HCT116 (cell line): ENCODE measurements at regions not wholly inside any gene's neighbourhood (a gene's known extent, or its start where the extent isn't known, plus 50 kb on each side); places are given as distances from the start of the nearest gene placed in this dataset.

Experiments used
- ATAC-seq: fragments of 200-7000 bp; cut with Tn5 transposase; 2 replicates; pipeline ENCODE4 v1.9.1; 2020; ENCODE audit warnings: mild to moderate bottlenecking, moderate library complexity
- BruUV-seq: library from RNA; stranded (reverse); fragments of 400-500 nt; replicated peaks from 2 replicates; lab custom pipeline; 2021; lab: Mats Ljungman, UMichigan
- CTCF ChIA-PET: fragments of 300-600 bp; sonication (Branson Sonifier 250); formaldehyde crosslinking; loops from one replicate; lab custom pipeline; 2021; ENCODE audit warnings: antibody characterized with exemption; lab: Charles Lee
- POLR2A ChIA-PET: fragments of 300-600, 350-600 bp; sonication (Branson Sonifier 250); formaldehyde crosslinking; loops from one replicate; lab custom pipeline; 2021; ENCODE audit warnings: antibody characterized with exemption; lab: Charles Lee
- RAD21 ChIA-PET, 2 experiments: fragments of 300-600 bp; sonication (Branson Sonifier 250); formaldehyde crosslinking; loops; one replicate each; lab custom pipeline; 2023; ENCODE audit warnings: low total read pairs in 2 of 2; ENCODE audit not compliant: uncharacterized antibody in 2 of 2, unreplicated experiment in 2 of 2, low non-redundant PET in 1 of 2; lab: Charles Lee
- DNase-seq: peaks from one replicate; pipeline ENCODE4 v3.0.0-alpha.2; 2010; ENCODE audit warnings: low read depth, low spot score
- H2AFZ ChIP-seq: fragments of 200-600 bp; shearing (Covaris generic), sonication (generic); 2 replicates; pipeline ENCODE4 v1.6.1; 2017; ENCODE audit warnings: low read depth, mixed run types, mixed read lengths, antibody characterized with exemption, low read length; ENCODE audit not compliant: poor library complexity, severe bottlenecking
- H3K27ac ChIP-seq: 2 replicates; pipeline ENCODE4 v1.5.1; 2012; ENCODE audit warnings: low read depth, low read length
- H3K27me3 ChIP-seq: fragments of 200-600 bp; sonication (generic); 2 replicates; pipeline ENCODE4 v1.6.1; 2016; ENCODE audit warnings: mixed run types, low read length, mixed read lengths; ENCODE audit not compliant: insufficient read depth
- H3K36me3 ChIP-seq, 2 experiments: fragments of 200-500 bp in 1 of 2; fragments of 200-600 bp in 1 of 2; sonication (Bioruptor generic) in 1 of 2; sonication (generic) in 1 of 2; 2 replicates each; pipeline versions ENCODE4 v1.5.1 to v1.6.1; 2014 to 2016; ENCODE audit warnings: low read length in 2 of 2, inconsistent platforms in 1 of 2, mixed read lengths in 1 of 2, mixed run types in 1 of 2; ENCODE audit not compliant: insufficient read depth in 2 of 2, control insufficient read depth in 1 of 2
- H3K4me1 ChIP-seq, 2 experiments: fragments of 200-600 bp in 1 of 2; sonication (generic) in 1 of 2; 2 replicates each; pipeline versions ENCODE4 v1.5.1 to v1.6.1; 2012 to 2017; ENCODE audit warnings: low read length in 2 of 2, inconsistent platforms in 1 of 2, mild to moderate bottlenecking in 1 of 2, mixed read lengths in 1 of 2, mixed run types in 1 of 2, moderate library complexity in 1 of 2; ENCODE audit not compliant: insufficient read depth in 2 of 2, control insufficient read depth in 1 of 2
- H3K4me2 ChIP-seq: fragments of 200-600 bp; sonication (generic); 2 replicates; pipeline ENCODE4 v1.6.1; 2017; ENCODE audit warnings: mixed run types, low read length, mixed read lengths
- H3K4me3 ChIP-seq, 2 experiments: fragments of 200-600 bp in 1 of 2; sonication (generic) in 1 of 2; replicated peaks in 1 of 2; 2 replicates each; pipeline ENCODE4 v1.5.1; 2011 to 2016; ENCODE audit warnings: low read length in 2 of 2, control low read depth in 1 of 2, low read depth in 1 of 2, mild to moderate bottlenecking in 1 of 2, mixed read lengths in 1 of 2, mixed run types in 1 of 2
- H3K79me2 ChIP-seq: fragments of 200-600 bp; sonication (generic); 2 replicates; pipeline ENCODE4 v1.6.1; 2017; ENCODE audit warnings: mild to moderate bottlenecking, mixed run types, low read length, moderate library complexity, mixed read lengths; ENCODE audit not compliant: insufficient read depth
- H3K9ac ChIP-seq: fragments of 200-600 bp; sonication (generic); 2 replicates; pipeline ENCODE4 v1.6.1; 2016; ENCODE audit warnings: low read length, mixed read lengths
- H3K9me2 ChIP-seq: fragments of 200-600 bp; sonication (generic), shearing (Covaris generic); 2 replicates; pipeline ENCODE4 v1.6.1; 2017; ENCODE audit warnings: mixed run types, mild to moderate bottlenecking, moderate library complexity; ENCODE audit not compliant: insufficient read depth
- H3K9me3 ChIP-seq, 2 experiments: fragments of 200-500 bp in 1 of 2; fragments of 200-600 bp in 1 of 2; sonication (Bioruptor generic) in 1 of 2; sonication (generic) in 1 of 2; 2 replicates each; pipeline ENCODE4 v1.6.1; 2014 to 2017; ENCODE audit warnings: low read length in 2 of 2, mixed read lengths in 2 of 2, inconsistent platforms in 1 of 2, low read depth in 1 of 2, mild to moderate bottlenecking in 1 of 2, mixed run types in 1 of 2, moderate library complexity in 1 of 2; ENCODE audit not compliant: control insufficient read depth in 1 of 2, insufficient read depth in 1 of 2
- H4K20me1 ChIP-seq: fragments of 200-600 bp; sonication (generic), shearing (Covaris generic); 2 replicates; pipeline ENCODE4 v1.6.1; 2017; ENCODE audit warnings: mixed run types, mild to moderate bottlenecking, moderate library complexity; ENCODE audit not compliant: insufficient read depth
- CTCF ChIP-seq, 3 experiments: fragments of 200-600 bp in 1 of 3; sonication (generic) in 1 of 3; IDR thresholded peaks in 2 of 3; conservative IDR thresholded peaks in 1 of 3; 2 replicates each; pipeline ENCODE4 v1.5.1; 2012 to 2017; ENCODE audit warnings: low read depth in 2 of 3, low read length in 2 of 3, antibody characterized with exemption in 1 of 3, borderline replicate concordance in 1 of 3, control low read depth in 1 of 3, mild to moderate bottlenecking in 1 of 3, mixed read lengths in 1 of 3, mixed run types in 1 of 3, moderate library complexity in 1 of 3; ENCODE audit not compliant: insufficient read depth in 1 of 3
- EZH2phosphoT487 ChIP-seq: fragments of 200-600 bp; IDR thresholded peaks from 2 replicates; pipeline ENCODE4 v1.6.1; 2018; ENCODE audit warnings: antibody characterized with exemption, borderline replicate concordance
- FOSL1 ChIP-seq: IDR thresholded peaks from 2 replicates; pipeline ENCODE4 v1.6.1; 2012; ENCODE audit warnings: low read depth
- POLR2A ChIP-seq: IDR thresholded peaks from 2 replicates; pipeline ENCODE4 v1.7.0; 2011; ENCODE audit warnings: borderline replicate concordance; ENCODE audit not compliant: insufficient read depth, insufficient read length; ENCODE audit errors: extremely low read depth
- POLR2AphosphoS5 ChIP-seq: IDR thresholded peaks from 2 replicates; pipeline ENCODE4 v1.6.1; 2011; ENCODE audit warnings: mild to moderate bottlenecking, low read depth, low read length, moderate library complexity
- TCF7L2 ChIP-seq: IDR thresholded peaks from 2 replicates; pipeline ENCODE4 v1.7.0; 2011; ENCODE audit warnings: borderline replicate concordance, inconsistent platforms; ENCODE audit not compliant: insufficient read depth, insufficient read length; ENCODE audit errors: extremely low read depth
- ZBTB33 ChIP-seq: IDR thresholded peaks from 2 replicates; pipeline ENCODE4 v1.6.1; 2011; ENCODE audit warnings: mild to moderate bottlenecking, low read length, moderate library complexity; ENCODE audit not compliant: insufficient replicate concordance; ENCODE audit errors: extremely low read depth
- ZNF274 ChIP-seq: fragments of 200-500 bp; sonication (Bioruptor generic); IDR thresholded peaks from 2 replicates; pipeline ENCODE4 v1.6.1; 2014; ENCODE audit warnings: mild to moderate bottlenecking, low read depth, low read length, inconsistent platforms
- intact Hi-C: fragments of 100-400 bp; cut with micrococcal nuclease; formaldehyde crosslinking; loops from 2 replicates; pipeline ENCODE4 v1.10.0; 2022

- no peak overlapping the region for H3K4me2 ChIP-seq
- no TSS peak for BruUV-seq
- POLR2A ChIA-PET, result no interaction called here
These were observed 598.7 kb upstream of the KLF12 start for GRCh38 chr13:74732736-74733385.

More at GRCh38 chr13:74732736-74733385, 598.7 kb upstream of the KLF12 start:
- H3K4me3 ChIP-seq, result no peak overlapping the region
- H3K9me2 ChIP-seq, result no peaks in the 10 kb centered on the region
- ATAC-seq (no peak), DNase-seq (no peak)
- H3K9me3 ChIP-seq, result no peaks in the 10 kb centered on the region
- ChIA-PET CTCF (no interaction called here), RAD21 (no interaction called here)
- no peaks in the 10 kb centered on the region for H3K27me3 ChIP-seq
- H3K79me2 ChIP-seq, result no peaks in the 10 kb centered on the region
- no peaks in the 10 kb centered on the region for H4K20me1 ChIP-seq
- H2AFZ ChIP-seq, result no peak overlapping the region
- no peaks in the 10 kb centered on the region for H3K36me3 ChIP-seq
- H3K27ac ChIP-seq, result no peak overlapping the region
- H3K9ac ChIP-seq, result no peak overlapping the region
- intact Hi-C loops, result no loop called here
- no peak for TF ChIP-seq TCF7L2
- no peak for TF ChIP-seq ZNF274
- no peak for TF ChIP-seq ZBTB33
- no peak for TF ChIP-seq POLR2AphosphoS5
- TF ChIP-seq POLR2A, result no peak
- TF ChIP-seq EZH2phosphoT487, result no peak
- no peak for TF ChIP-seq FOSL1
- TF ChIP-seq CTCF (IDR thresholded peaks at IDR 0.05 in 2 of 3, conservative IDR thresholded peaks at IDR 0.05 in 1 of 3; ENCODE audit: borderline replicate concordance in 1 of 3, insufficient read depth in 1 of 3, low read depth in 2 of 3, low read length in 2 of 3), result no peak
- H3K4me1 ChIP-seq, result no peaks in the 10 kb centered on the region
